Immature natural killer cell (primary cell): ENCODE measurements at regions not wholly inside any gene's neighbourhood (a gene's known extent, or its start where the extent isn't known, plus 50 kb on each side); places are given as distances from the start of the nearest gene placed in this dataset.

Source experiments
- DNase-seq, 3 donors: peaks; one replicate each; pipeline ENCODE4 v3.0.0; 2022; ENCODE audit warnings: mixed read lengths in 1 of 3
- H3K27ac Mint-ChIP-seq, 6 donors: one replicate each; pipeline ENCODE4 v1.8.0; 2020; ENCODE audit warnings: mixed read lengths in 6 of 6, mild to moderate bottlenecking in 5 of 6, inconsistent platforms in 4 of 6, moderate library complexity in 3 of 6
- H3K27me3 Mint-ChIP-seq, 3 donors: one replicate each; pipeline ENCODE4 v1.8.0; 2020 to 2021; ENCODE audit warnings: low read depth in 3 of 3, mild to moderate bottlenecking in 3 of 3, mixed read lengths in 3 of 3, moderate library complexity in 3 of 3, inconsistent platforms in 1 of 3
- H3K36me3 Mint-ChIP-seq, 3 donors: one replicate each; pipeline ENCODE4 v1.8.0; 2020; ENCODE audit warnings: mixed read lengths in 3 of 3, inconsistent platforms in 2 of 3, mild to moderate bottlenecking in 2 of 3
- H3K4me1 Mint-ChIP-seq, 2 donors: one replicate each; pipeline ENCODE4 v1.8.0; 2020; ENCODE audit warnings: inconsistent platforms in 2 of 2, mild to moderate bottlenecking in 2 of 2, mixed read lengths in 2 of 2, moderate library complexity in 1 of 2
- H3K4me3 Mint-ChIP-seq, 5 donors: one replicate each; pipeline ENCODE4 v1.8.0; 2020; ENCODE audit warnings: mild to moderate bottlenecking in 5 of 5, mixed read lengths in 5 of 5, inconsistent platforms in 3 of 5, moderate library complexity in 3 of 5
- H3K9me3 Mint-ChIP-seq, 6 donors: one replicate each; pipeline ENCODE4 v1.8.0; 2020; ENCODE audit warnings: mild to moderate bottlenecking in 6 of 6, mixed read lengths in 6 of 6, inconsistent platforms in 4 of 6, moderate library complexity in 3 of 6

DNA sequence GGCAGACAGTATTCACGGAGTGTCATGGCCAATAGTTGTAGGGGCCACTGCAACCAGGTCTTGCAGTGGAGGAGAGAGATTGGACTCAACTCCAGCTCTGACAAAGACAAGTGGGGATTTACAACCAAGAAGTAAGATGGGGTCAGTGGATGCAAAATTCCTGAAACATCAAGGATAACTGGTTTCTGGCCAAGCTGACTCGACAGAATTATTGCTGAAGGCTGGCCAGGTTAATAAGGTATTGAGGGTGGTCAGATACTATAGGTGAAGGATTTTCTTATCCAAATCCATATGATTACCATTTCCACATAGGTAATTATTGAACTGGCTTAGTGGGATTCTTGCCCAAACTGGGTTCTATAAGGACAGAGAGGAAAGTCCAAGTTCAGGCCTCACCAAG lies 64.9 kb upstream of the FOXG1 start:
- Mint-ChIP-seq H3K4me3 (no peak overlapping the region), H3K9me3 (peaks cover 0 to 41% (median 19%) of the 10 kb centered on the region in 6 donors), H3K27me3 (peaks cover 0 to 3% (median 3%) of the 10 kb centered on the region in 3 donors), H3K36me3 (no peaks in the 10 kb centered on the region), H3K4me1 (no peaks in the 10 kb centered on the region), H3K27ac (no peak overlapping the region)
- no peak for DNase-seq

DNA sequence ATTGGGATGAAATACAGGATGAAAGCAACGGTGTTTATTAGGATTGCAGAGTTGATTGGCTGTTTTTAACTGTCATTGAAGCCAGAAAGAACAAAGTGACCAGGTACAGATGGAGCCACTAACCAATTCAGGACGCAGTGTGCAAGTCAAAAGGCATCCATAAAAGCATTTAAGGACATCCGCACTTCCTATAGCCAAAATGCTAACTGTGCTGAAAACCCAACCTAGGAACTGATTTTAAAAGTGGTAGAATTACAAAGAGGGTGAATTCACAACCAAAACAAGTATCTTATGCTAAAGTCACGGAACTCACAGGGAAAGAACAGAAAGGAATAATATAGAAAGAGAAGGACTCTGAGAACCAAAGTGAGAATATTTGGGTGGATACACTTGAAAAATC lies 63.1 kb upstream of the FOXG1 start:
- no peaks in the 10 kb centered on the region for H3K36me3 Mint-ChIP-seq
- H3K27me3 Mint-ChIP-seq, result peaks cover 0 to 3% (median 3%) of the 10 kb centered on the region in 3 donors
- H3K27ac Mint-ChIP-seq, result no peak overlapping the region
- no peak for DNase-seq
- H3K4me1 Mint-ChIP-seq, result no peaks in the 10 kb centered on the region
- peaks cover 4 to 40% (median 11%) of the 10 kb centered on the region in 6 donors for H3K9me3 Mint-ChIP-seq
- no peak overlapping the region for H3K4me3 Mint-ChIP-seq

DNA sequence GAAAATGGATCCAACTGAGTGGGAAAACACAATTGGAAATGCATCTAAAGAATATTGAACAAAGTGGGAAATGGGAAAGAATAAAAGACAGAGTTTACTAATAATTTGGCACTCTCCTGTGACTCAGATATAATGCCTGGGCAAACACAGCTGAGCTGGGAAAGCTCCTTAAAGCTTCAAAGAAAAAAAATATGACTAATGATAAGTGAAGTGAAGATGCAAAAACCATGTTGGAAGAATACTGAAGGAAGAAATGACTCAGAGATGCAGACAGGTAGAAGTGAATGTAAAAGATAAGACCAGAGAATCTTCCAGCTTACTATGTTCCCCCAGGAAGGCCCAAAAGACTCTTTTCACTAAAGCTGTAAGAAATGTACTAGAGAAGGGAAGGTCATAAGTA lies 62.4 kb upstream of the FOXG1 start:
- H3K4me1 Mint-ChIP-seq, result no peaks in the 10 kb centered on the region
- H3K27me3 Mint-ChIP-seq, result peaks cover 0 to 3% (median 3%) of the 10 kb centered on the region in 3 donors
- H3K27ac Mint-ChIP-seq, result no peak overlapping the region
- no peaks in the 10 kb centered on the region for H3K36me3 Mint-ChIP-seq
- peaks cover 4 to 46% (median 11%) of the 10 kb centered on the region in 6 donors for H3K9me3 Mint-ChIP-seq
- no peak for DNase-seq
- H3K4me3 Mint-ChIP-seq, result no peak overlapping the region

DNA sequence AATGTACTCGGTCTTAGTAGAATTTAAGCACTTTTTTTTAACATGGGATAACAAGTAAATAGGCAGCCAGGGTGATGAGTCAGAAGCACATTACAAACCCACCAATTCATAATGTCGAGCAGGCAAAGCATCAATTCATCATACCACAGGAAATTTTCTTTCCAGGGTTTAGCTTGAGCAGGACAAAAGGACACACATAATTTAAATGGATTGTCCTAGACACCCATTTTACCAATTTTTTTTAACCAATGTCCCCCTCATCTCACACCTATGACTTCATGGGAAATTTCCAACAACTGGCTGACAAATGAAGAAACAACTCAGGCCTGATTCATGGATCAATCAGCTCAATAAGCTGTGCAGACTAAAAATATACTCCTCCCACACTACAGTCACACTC lies 58.8 kb upstream of the FOXG1 start:
- Mint-ChIP-seq H3K27ac (no peak overlapping the region), H3K4me1 (no peaks in the 10 kb centered on the region), H3K4me3 (no peak overlapping the region), H3K27me3 (peaks cover 0 to 3% (median 1%) of the 10 kb centered on the region in 3 donors), H3K36me3 (no peaks in the 10 kb centered on the region), H3K9me3 (peaks cover 7 to 53% (median 18%) of the 10 kb centered on the region in 6 donors)
- no peak for DNase-seq

DNA sequence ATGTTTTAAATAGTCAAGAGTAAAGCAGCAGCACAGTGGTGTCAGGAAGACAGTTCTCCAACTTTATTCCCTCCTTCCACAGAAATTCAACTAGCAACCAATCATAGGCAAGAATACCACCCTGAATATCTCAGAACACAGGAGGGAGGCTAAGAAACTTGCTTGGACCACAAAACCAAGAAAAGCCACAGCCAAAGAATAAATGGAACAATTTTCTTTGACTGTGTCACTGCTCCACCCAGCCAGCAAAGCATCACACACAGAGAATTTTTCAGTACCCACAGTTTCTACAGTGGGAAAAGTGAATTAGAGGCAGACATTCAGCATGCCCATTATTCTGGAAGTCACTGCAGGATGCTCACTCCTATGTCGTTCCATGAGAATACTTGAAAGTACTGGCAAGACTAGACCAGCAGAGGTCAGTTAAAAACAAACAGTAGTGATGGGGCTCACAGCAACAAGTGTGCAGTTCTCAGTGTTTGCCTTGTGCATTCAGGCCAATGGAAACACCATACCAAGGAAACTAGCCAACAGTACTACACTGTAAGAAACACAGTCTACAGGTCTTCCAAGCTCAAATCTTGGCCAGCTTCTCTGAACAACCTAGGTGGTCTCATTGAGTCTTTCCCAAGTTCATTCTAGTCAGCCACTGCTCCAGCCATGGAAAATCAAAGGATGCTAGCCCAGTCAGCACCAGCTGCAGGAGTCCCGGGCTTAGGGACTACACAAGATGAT lies 56.8 kb upstream of the FOXG1 start:
- peaks cover 9 to 44% (median 20%) of the 10 kb centered on the region in 6 donors for H3K9me3 Mint-ChIP-seq
- DNase-seq, result no peak
- peaks cover 0 to 3% (median 0%) of the 10 kb centered on the region in 3 donors for H3K27me3 Mint-ChIP-seq
- H3K4me1 Mint-ChIP-seq, result no peaks in the 10 kb centered on the region
- H3K36me3 Mint-ChIP-seq, result no peaks in the 10 kb centered on the region
- no peak overlapping the region for H3K27ac Mint-ChIP-seq
- H3K4me3 Mint-ChIP-seq, result no peak overlapping the region
